ENCODE measurements at regions not wholly inside any gene's neighbourhood (a gene's known extent, or its start where the extent isn't known, plus 50 kb on each side); places are given as distances from the start of the nearest gene placed in this dataset.

GRCh38 chr2:8312861-8313830 is 368.7 kb upstream of the ID2 start:
- no peak for TF ChIP-seq TAF1 (IDR thresholded peaks at IDR 0.05; ENCODE audit: borderline replicate concordance, insufficient read depth, low read length)
- TF ChIP-seq, protein P1, sequence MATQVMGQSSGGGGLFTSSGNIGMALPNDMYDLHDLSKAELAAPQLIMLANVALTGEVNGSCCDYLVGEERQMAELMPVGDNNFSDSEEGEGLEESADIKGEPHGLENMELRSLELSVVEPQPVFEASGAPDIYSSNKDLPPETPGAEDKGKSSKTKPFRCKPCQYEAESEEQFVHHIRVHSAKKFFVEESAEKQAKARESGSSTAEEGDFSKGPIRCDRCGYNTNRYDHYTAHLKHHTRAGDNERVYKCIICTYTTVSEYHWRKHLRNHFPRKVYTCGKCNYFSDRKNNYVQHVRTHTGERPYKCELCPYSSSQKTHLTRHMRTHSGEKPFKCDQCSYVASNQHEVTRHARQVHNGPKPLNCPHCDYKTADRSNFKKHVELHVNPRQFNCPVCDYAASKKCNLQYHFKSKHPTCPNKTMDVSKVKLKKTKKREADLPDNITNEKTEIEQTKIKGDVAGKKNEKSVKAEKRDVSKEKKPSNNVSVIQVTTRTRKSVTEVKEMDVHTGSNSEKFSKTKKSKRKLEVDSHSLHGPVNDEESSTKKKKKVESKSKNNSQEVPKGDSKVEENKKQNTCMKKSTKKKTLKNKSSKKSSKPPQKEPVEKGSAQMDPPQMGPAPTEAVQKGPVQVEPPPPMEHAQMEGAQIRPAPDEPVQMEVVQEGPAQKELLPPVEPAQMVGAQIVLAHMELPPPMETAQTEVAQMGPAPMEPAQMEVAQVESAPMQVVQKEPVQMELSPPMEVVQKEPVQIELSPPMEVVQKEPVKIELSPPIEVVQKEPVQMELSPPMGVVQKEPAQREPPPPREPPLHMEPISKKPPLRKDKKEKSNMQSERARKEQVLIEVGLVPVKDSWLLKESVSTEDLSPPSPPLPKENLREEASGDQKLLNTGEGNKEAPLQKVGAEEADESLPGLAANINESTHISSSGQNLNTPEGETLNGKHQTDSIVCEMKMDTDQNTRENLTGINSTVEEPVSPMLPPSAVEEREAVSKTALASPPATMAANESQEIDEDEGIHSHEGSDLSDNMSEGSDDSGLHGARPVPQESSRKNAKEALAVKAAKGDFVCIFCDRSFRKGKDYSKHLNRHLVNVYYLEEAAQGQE (IDR thresholded peaks at IDR 0.05; ENCODE audit: insufficient read depth in 1 of 2, low read depth in 2 of 2, low read length in 2 of 2), result no peak
- no peak for TF ChIP-seq POLR2AphosphoS5 (IDR thresholded peaks at IDR 0.05; ENCODE audit: low read depth, low read length)
